ENCODE measurements at regions not wholly inside any gene's neighbourhood (a gene's known extent, or its start where the extent isn't known, plus 50 kb on each side); places are given as distances from the start of the nearest gene placed in this dataset.

DNA sequence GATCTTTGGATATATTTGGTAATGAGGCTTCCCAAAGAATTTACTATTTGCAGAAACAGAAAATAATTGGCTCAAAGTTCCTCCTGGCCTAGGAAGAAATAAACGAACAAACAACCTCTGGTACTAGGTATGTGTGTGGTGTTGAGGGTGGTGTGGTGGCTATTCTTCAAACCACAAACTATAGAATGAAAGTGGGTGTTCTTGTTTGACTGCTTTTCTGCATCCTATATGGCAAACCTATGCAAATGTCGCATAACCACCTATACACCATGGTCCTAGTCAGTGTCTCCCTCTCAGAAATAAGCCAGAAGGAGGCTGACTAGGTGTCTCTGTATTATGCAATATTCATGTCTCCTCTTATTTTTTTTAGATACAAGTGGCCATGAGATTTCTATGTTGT lies 106.6 kb upstream of the PCDH18 start:
- TF ChIP-seq, protein P1, sequence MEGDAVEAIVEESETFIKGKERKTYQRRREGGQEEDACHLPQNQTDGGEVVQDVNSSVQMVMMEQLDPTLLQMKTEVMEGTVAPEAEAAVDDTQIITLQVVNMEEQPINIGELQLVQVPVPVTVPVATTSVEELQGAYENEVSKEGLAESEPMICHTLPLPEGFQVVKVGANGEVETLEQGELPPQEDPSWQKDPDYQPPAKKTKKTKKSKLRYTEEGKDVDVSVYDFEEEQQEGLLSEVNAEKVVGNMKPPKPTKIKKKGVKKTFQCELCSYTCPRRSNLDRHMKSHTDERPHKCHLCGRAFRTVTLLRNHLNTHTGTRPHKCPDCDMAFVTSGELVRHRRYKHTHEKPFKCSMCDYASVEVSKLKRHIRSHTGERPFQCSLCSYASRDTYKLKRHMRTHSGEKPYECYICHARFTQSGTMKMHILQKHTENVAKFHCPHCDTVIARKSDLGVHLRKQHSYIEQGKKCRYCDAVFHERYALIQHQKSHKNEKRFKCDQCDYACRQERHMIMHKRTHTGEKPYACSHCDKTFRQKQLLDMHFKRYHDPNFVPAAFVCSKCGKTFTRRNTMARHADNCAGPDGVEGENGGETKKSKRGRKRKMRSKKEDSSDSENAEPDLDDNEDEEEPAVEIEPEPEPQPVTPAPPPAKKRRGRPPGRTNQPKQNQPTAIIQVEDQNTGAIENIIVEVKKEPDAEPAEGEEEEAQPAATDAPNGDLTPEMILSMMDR (IDR thresholded peaks at IDR 0.05), result no peak
- TF ChIP-seq POLR2A (IDR thresholded peaks at IDR 0.05), result no peak

Data from body of pancreas (tissue), 4 donors.